ENCODE measurements at regions not wholly inside any gene's neighbourhood (a gene's known extent, or its start where the extent isn't known, plus 50 kb on each side); places are given as distances from the start of the nearest gene placed in this dataset.

GRCh38 chr17:12457493-12457892, 208.2 kb upstream of the MYOCD start:
- TF ChIP-seq CTCF (IDR thresholded peaks at IDR 0.05): no peak
- no peak overlapping the region for H3K4me3 ChIP-seq
- H3K4me1 ChIP-seq: no peaks in the 10 kb centered on the region
- H3K27ac ChIP-seq: no peak overlapping the region
- peaks cover 0 to 14% of the 10 kb centered on the region in 2 donors for H3K9me3 ChIP-seq
- ATAC-seq (no peak), DNase-seq (no peak)
- no peaks in the 10 kb centered on the region for H3K27me3 ChIP-seq
- intact Hi-C loops (cut with DNase I): no loop called here
- H3K36me3 ChIP-seq: no peaks in the 10 kb centered on the region

GRCh38 chr17:12459736-12460135, 206.0 kb upstream of the MYOCD start:
- no peak for ATAC-seq
- DNase-seq: no peak
- no peak overlapping the region for H3K4me3 ChIP-seq
- H3K36me3 ChIP-seq: no peaks in the 10 kb centered on the region
- H3K4me1 ChIP-seq: no peaks in the 10 kb centered on the region
- H3K9me3 ChIP-seq: peaks cover 0 to 14% of the 10 kb centered on the region in 2 donors
- H3K27ac ChIP-seq: no peak overlapping the region
- TF ChIP-seq CTCF (IDR thresholded peaks at IDR 0.05): no peak
- intact Hi-C loops (cut with DNase I): no loop called here
- no peaks in the 10 kb centered on the region for H3K27me3 ChIP-seq

GRCh38 chr17:12463102-12463501, 202.6 kb upstream of the MYOCD start:
- Histone ChIP-seq H3K27ac (no peak overlapping the region), H3K27me3 (no peaks in the 10 kb centered on the region), H3K4me1 (no peaks in the 10 kb centered on the region), H3K4me3 (no peak overlapping the region), H3K36me3 (no peaks in the 10 kb centered on the region), H3K9me3 (peaks cover 0 to 3% of the 10 kb centered on the region in 2 donors)
- DNase-seq (no peak), ATAC-seq (no peak)
- intact Hi-C loops (cut with DNase I): no loop called here
- no peak for TF ChIP-seq CTCF (IDR thresholded peaks at IDR 0.05)

- intact Hi-C loops (cut with DNase I): no loop called here
- Histone ChIP-seq H3K9me3 (no peaks in the 10 kb centered on the region), H3K4me1 (no peaks in the 10 kb centered on the region), H3K4me3 (no peak overlapping the region), H3K36me3 (no peaks in the 10 kb centered on the region), H3K27me3 (no peaks in the 10 kb centered on the region), H3K27ac (no peak overlapping the region)
- ATAC-seq (no peak), DNase-seq (no peak)
- TF ChIP-seq CTCF (IDR thresholded peaks at IDR 0.05): no peak
Observed at GRCh38 chr17:12472252-12473173, 193.2 kb upstream of the MYOCD start.

- H3K4me1 ChIP-seq: no peaks in the 10 kb centered on the region
- H3K27me3 ChIP-seq: no peaks in the 10 kb centered on the region
- intact Hi-C loops (cut with DNase I): no loop called here
- no peaks in the 10 kb centered on the region for H3K36me3 ChIP-seq
- H3K27ac ChIP-seq: no peak overlapping the region
- H3K4me3 ChIP-seq: no peak overlapping the region
- no peaks in the 10 kb centered on the region for H3K9me3 ChIP-seq
- DNase-seq: no peak
- TF ChIP-seq CTCF (IDR thresholded peaks at IDR 0.05): no peak
- ATAC-seq: no peak
Observed at GRCh38 chr17:12478311-12478710, 187.4 kb upstream of the MYOCD start.
